Natural killer cell (primary cell): ENCODE measurements at regions not wholly inside any gene's neighbourhood (a gene's known extent, or its start where the extent isn't known, plus 50 kb on each side); places are given as distances from the start of the nearest gene placed in this dataset.

Source experiments
- ATAC-seq, 3 donors: fragments of 150-1000 bp in 2 of 3; fragments of 200-7000 bp in 1 of 3; cut with Tn5 transposase; 1 replicate in 1 of 3; 2 replicates in 2 of 3; pipeline ENCODE4 v1.10.0; 2021; ENCODE audit warnings: mild to moderate bottlenecking in 2 of 3, moderate library complexity in 2 of 3
- DNase-seq, 2 donors: peaks; one replicate each; pipeline versions ENCODE4 v3.0.0 to v3.0.0-alpha.2; 2013 to 2021; ENCODE audit warnings: mixed read lengths in 1 of 2
- H3K27ac ChIP-seq: one replicate; pipeline ENCODE4 v1.5.1; 2013; ENCODE audit warnings: mild to moderate bottlenecking, low read length
- H3K27me3 ChIP-seq: one replicate; pipeline ENCODE4 v1.6.1; 2013; ENCODE audit warnings: low read length; ENCODE audit not compliant: control insufficient read depth, insufficient read depth
- H3K36me3 ChIP-seq: one replicate; pipeline ENCODE4 v1.6.1; 2013; ENCODE audit warnings: low read length; ENCODE audit not compliant: control insufficient read depth, insufficient read depth
- H3K4me1 ChIP-seq: one replicate; pipeline ENCODE4 v1.6.1; 2013; ENCODE audit warnings: low read length; ENCODE audit not compliant: control insufficient read depth, insufficient read depth
- H3K4me3 ChIP-seq: one replicate; pipeline ENCODE4 v1.5.1; 2013; ENCODE audit warnings: low read length
- H3K9me3 ChIP-seq: one replicate; pipeline ENCODE4 v1.6.1; 2013; ENCODE audit warnings: low read length; ENCODE audit not compliant: control insufficient read depth, insufficient read depth
- H3K27ac Mint-ChIP-seq, 2 donors: one replicate each; pipeline ENCODE4 v1.8.0; 2022; ENCODE audit warnings: mild to moderate bottlenecking in 2 of 2, mixed read lengths in 2 of 2, moderate library complexity in 1 of 2
- H3K27me3 Mint-ChIP-seq, 2 donors: one replicate each; pipeline ENCODE4 v1.8.0; 2022; ENCODE audit warnings: low read depth in 2 of 2, mixed read lengths in 2 of 2
- H3K36me3 Mint-ChIP-seq: one replicate; pipeline ENCODE4 v1.8.0; 2022; ENCODE audit warnings: mixed read lengths
- H3K4me1 Mint-ChIP-seq, 2 donors: one replicate each; pipeline ENCODE4 v1.8.0; 2022; ENCODE audit warnings: mixed read lengths in 2 of 2
- H3K4me3 Mint-ChIP-seq: one replicate; pipeline ENCODE4 v1.8.0; 2022; ENCODE audit warnings: mild to moderate bottlenecking, moderate library complexity, mixed read lengths
- H3K9me3 Mint-ChIP-seq, 2 donors: one replicate each; pipeline ENCODE4 v1.8.0; 2022; ENCODE audit warnings: mixed read lengths in 2 of 2
- CTCF ChIP-seq: fragments of 200-600 bp; IDR thresholded peaks from one replicate; pipeline ENCODE4 v1.8.0; 2022; ENCODE audit warnings: antibody characterized with exemption
- WGBS: methylation state at CpG from one replicate; pipeline ENCODE4 v1.1.7; 2013; ENCODE audit warnings: missing lambda C conversion rate; ENCODE audit not compliant: insufficient coverage; 5-methylcytosine and 5-hydroxymethylcytosine counted together
- intact Hi-C: fragments of 100-400 bp; cut with micrococcal nuclease; formaldehyde crosslinking; loops from one replicate; pipeline ENCODE4 v1.14.2; 2022

DNA sequence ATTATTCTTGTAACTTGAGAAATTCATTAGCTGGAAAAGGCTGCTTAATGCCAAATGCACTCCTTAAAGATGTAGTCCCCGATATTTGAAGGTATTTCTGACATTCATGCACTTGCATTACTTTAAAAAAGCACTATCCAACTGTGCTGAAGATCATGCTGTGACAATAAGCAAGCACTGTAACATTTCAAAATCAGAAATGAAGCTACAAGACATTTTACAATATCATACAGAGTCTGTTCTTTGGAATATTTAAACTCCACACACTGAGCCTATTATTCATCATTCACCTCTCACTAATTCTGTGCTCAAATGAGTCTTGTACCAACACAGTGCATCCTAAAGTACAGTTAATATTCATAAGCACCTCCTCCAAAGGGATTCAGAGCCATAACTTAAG lies 413.2 kb downstream of the CETN3 start:
- intact Hi-C loops: no loop called here
- H3K4me1 Mint-ChIP-seq: no peaks in the 10 kb centered on the region
- Histone ChIP-seq H3K4me1 (no peaks in the 10 kb centered on the region), H3K4me3 (no peak overlapping the region), H3K9me3 (no peaks in the 10 kb centered on the region), H3K27ac (no peak overlapping the region), H3K27me3 (no peaks in the 10 kb centered on the region), H3K36me3 (no peaks in the 10 kb centered on the region)
- no peaks in the 10 kb centered on the region for H3K27me3 Mint-ChIP-seq
- peaks cover 0 to 7% of the 10 kb centered on the region in 2 donors for H3K9me3 Mint-ChIP-seq
- DNase-seq (no peak), ATAC-seq (no peak)
- no peak overlapping the region for H3K4me3 Mint-ChIP-seq
- no peak for TF ChIP-seq CTCF
- H3K36me3 Mint-ChIP-seq: no peaks in the 10 kb centered on the region
- 69% methylated on average over 1 of the region's 1 CpG for WGBS
- H3K27ac Mint-ChIP-seq: no peak overlapping the region

GRCh38 chr5:89994266-89994665 lies 415.3 kb downstream of the CETN3 start:
- DNase-seq (no peak), ATAC-seq (no peak)
- no peaks in the 10 kb centered on the region for H3K9me3 ChIP-seq
- intact Hi-C loops: no loop called here
- H3K4me3 Mint-ChIP-seq: no peak overlapping the region
- no peaks in the 10 kb centered on the region for H3K27me3 ChIP-seq
- no peak overlapping the region for H3K4me3 ChIP-seq
- no peaks in the 10 kb centered on the region for H3K4me1 Mint-ChIP-seq
- H3K36me3 ChIP-seq: no peaks in the 10 kb centered on the region
- no peak for TF ChIP-seq CTCF
- H3K27ac ChIP-seq: no peak overlapping the region
- H3K4me1 ChIP-seq: no peaks in the 10 kb centered on the region
- H3K27ac Mint-ChIP-seq: no peak overlapping the region
- no peaks in the 10 kb centered on the region for H3K27me3 Mint-ChIP-seq
- H3K9me3 Mint-ChIP-seq: peaks cover 2 to 7% of the 10 kb centered on the region in 2 donors
- no peaks in the 10 kb centered on the region for H3K36me3 Mint-ChIP-seq

DNA sequence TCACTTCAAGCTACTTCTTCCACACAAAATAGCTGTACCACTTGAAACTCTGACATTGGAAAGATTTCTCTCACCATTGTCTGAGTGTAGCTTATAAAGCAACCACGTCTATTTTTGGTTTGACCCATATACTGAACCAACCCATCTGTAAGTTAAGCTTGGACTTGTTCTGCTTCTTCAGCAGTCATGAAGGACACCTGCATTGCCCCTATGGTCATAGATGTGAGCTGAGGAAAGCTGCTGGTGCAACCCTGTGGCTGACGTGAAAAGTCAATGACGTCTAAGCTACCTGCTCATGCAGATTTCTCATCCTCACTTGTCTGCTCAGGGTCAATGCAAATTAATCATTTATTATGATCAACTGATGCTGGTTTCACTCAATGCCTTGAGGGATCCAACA lies 417.4 kb downstream of the CETN3 start:
- no peak for DNase-seq
- H3K27me3 ChIP-seq: no peaks in the 10 kb centered on the region
- H3K9me3 Mint-ChIP-seq: peaks cover 2 to 5% of the 10 kb centered on the region in 2 donors
- 67% methylated on average over 3 of the region's 3 CpGs for WGBS
- ATAC-seq: no peak
- no peak overlapping the region for H3K4me3 Mint-ChIP-seq
- no peaks in the 10 kb centered on the region for H3K4me1 Mint-ChIP-seq
- no peaks in the 10 kb centered on the region for H3K27me3 Mint-ChIP-seq
- no peaks in the 10 kb centered on the region for H3K9me3 ChIP-seq
- H3K36me3 Mint-ChIP-seq: no peaks in the 10 kb centered on the region
- H3K27ac Mint-ChIP-seq: no peak overlapping the region
- H3K36me3 ChIP-seq: no peaks in the 10 kb centered on the region
- no peak overlapping the region for H3K27ac ChIP-seq
- no peak overlapping the region for H3K4me3 ChIP-seq
- intact Hi-C loops: no loop called here
- TF ChIP-seq CTCF: no peak
- no peaks in the 10 kb centered on the region for H3K4me1 ChIP-seq

DNA sequence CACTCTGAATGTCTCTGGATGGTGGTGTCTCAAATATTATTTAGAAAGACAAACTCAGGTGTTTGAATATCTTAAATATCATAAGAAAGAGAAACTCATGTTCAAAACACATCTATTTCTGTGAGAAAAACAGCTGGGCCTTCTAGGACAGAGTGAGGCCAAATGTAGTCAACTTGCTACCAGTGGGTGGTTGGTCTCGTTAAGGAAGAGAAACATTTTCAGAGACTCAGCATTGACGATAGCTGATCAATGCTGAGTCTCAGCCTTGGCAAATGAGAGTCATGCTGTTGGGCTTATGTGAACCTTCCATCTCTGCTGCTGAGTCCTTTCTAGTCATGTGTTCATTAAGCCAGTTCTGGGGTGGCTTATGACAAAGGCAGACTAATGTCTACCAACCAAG lies 418.0 kb downstream of the CETN3 start:
- ATAC-seq (no peak), DNase-seq (no peak)
- Histone ChIP-seq H3K36me3 (no peaks in the 10 kb centered on the region), H3K9me3 (no peaks in the 10 kb centered on the region), H3K4me3 (no peak overlapping the region), H3K4me1 (no peaks in the 10 kb centered on the region), H3K27ac (no peak overlapping the region), H3K27me3 (no peaks in the 10 kb centered on the region)
- 91% methylated on average over 2 of the region's 2 CpGs for WGBS
- Mint-ChIP-seq H3K4me1 (no peaks in the 10 kb centered on the region), H3K4me3 (no peak overlapping the region), H3K27ac (no peak overlapping the region), H3K27me3 (no peaks in the 10 kb centered on the region), H3K36me3 (no peaks in the 10 kb centered on the region), H3K9me3 (peaks cover 2 to 5% of the 10 kb centered on the region in 2 donors)
- TF ChIP-seq CTCF: no peak
- intact Hi-C loops: no loop called here
